ENCODE measurements at regions not wholly inside any gene's neighbourhood (a gene's known extent, or its start where the extent isn't known, plus 50 kb on each side); places are given as distances from the start of the nearest gene placed in this dataset.

DNA sequence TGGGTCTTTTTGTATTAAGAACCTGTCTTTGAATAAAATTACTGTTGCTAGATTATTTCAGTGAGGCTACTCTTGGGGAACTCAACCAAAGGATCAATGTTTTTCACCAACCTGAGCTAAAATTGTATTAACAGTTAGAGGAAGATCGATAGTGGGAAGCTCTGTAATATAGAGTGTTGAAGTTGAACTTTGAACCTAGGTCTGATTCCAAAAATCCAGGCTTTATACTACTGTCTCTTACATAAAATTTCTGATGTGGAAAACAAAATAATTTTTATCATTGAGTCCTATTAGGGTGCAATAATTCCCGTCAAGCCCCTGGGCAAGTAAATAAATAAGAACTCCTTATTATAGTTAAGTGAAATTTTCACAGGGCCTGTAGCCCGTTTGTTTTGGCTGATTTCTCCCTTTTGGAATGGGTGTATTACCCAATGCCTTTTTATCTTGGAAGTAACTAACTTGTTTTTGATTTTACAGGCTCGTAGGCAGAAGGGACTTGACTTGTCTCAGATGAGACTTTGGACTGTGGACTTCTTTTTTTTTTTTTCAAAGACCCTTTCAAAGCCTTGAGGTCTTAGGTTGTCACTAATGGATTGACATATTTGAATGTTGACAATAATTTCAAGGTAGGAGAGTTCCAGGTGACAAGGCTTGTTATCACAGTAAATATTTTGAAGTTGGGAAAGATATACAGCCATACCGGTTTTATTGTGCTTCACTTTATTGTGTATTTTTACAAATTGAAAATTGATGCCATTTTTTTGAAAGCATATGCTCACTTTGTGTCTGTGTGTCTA, 276.1 kb downstream of the NFKBIZ start:
- TF ChIP-seq, protein P1, sequence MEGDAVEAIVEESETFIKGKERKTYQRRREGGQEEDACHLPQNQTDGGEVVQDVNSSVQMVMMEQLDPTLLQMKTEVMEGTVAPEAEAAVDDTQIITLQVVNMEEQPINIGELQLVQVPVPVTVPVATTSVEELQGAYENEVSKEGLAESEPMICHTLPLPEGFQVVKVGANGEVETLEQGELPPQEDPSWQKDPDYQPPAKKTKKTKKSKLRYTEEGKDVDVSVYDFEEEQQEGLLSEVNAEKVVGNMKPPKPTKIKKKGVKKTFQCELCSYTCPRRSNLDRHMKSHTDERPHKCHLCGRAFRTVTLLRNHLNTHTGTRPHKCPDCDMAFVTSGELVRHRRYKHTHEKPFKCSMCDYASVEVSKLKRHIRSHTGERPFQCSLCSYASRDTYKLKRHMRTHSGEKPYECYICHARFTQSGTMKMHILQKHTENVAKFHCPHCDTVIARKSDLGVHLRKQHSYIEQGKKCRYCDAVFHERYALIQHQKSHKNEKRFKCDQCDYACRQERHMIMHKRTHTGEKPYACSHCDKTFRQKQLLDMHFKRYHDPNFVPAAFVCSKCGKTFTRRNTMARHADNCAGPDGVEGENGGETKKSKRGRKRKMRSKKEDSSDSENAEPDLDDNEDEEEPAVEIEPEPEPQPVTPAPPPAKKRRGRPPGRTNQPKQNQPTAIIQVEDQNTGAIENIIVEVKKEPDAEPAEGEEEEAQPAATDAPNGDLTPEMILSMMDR (IDR thresholded peaks at IDR 0.05), result no peak
- no peak for TF ChIP-seq EZH2 (IDR thresholded peaks at IDR 0.05; ENCODE audit: borderline replicate concordance, insufficient read depth, low read depth, low read length, poor library complexity, severe bottlenecking)

Data from B cell (primary cell).